Liver (tissue), 3 donors: ENCODE measurements at regions not wholly inside any gene's neighbourhood (a gene's known extent, or its start where the extent isn't known, plus 50 kb on each side); places are given as distances from the start of the nearest gene placed in this dataset.

ENCODE experiments used
- ATF3 ChIP-seq: IDR thresholded peaks from 2 replicates; pipeline ENCODE4 v1.6.1; 2016; ENCODE audit warnings: antibody characterized with exemption
- GABPA ChIP-seq, 2 donors: IDR thresholded peaks in 1 of 2; conservative IDR thresholded peaks in 1 of 2; 2 replicates each; pipeline ENCODE4 v1.6.1; 2016; ENCODE audit warnings: antibody characterized with exemption in 2 of 2, mild to moderate bottlenecking in 1 of 2, moderate library complexity in 1 of 2
- HNF4A ChIP-seq, 2 donors: conservative IDR thresholded peaks; 2 replicates each; pipeline ENCODE4 v1.6.1; 2016; ENCODE audit warnings: antibody characterized with exemption in 2 of 2, mild to moderate bottlenecking in 2 of 2
- HNF4G ChIP-seq: IDR thresholded peaks from 2 replicates; pipeline ENCODE4 v1.6.1; 2016; ENCODE audit warnings: antibody characterized with exemption
- RAD21 ChIP-seq, 2 donors: IDR thresholded peaks; 2 replicates each; pipeline ENCODE4 v1.6.1; 2016; ENCODE audit warnings: antibody characterized with exemption in 2 of 2, mild to moderate bottlenecking in 2 of 2
- RXRA ChIP-seq, 2 donors: IDR thresholded peaks; 2 replicates each; pipeline ENCODE4 v1.6.1; 2017 to 2018; ENCODE audit warnings: antibody characterized with exemption in 2 of 2, mild to moderate bottlenecking in 1 of 2
- SP1 ChIP-seq: IDR thresholded peaks from 2 replicates; pipeline ENCODE4 v1.6.1; 2018; ENCODE audit warnings: antibody characterized with exemption, mild to moderate bottlenecking
- TAF1 ChIP-seq: conservative IDR thresholded peaks from 2 replicates; pipeline ENCODE4 v1.6.1; 2016; ENCODE audit warnings: antibody characterized with exemption, mild to moderate bottlenecking
- YY1 ChIP-seq: IDR thresholded peaks from 2 replicates; pipeline ENCODE4 v1.6.1; 2016; ENCODE audit warnings: antibody characterized with exemption, mild to moderate bottlenecking
- ZBTB33 ChIP-seq: IDR thresholded peaks from 2 replicates; pipeline ENCODE4 v1.6.1; 2016; ENCODE audit warnings: antibody characterized with exemption
- TF ChIP-seq, protein P1 (sequence below): fragments of 150-350 bp; IDR thresholded peaks from 2 replicates; pipeline ENCODE4 v1.5.1; 2017; ENCODE audit warnings: improper control_type of control experiment, low read depth, low read length; ENCODE audit not compliant: missing input control
- TF ChIP-seq, protein P2 (sequence below): IDR thresholded peaks from 2 replicates; pipeline ENCODE4 v1.6.1; 2016; ENCODE audit warnings: antibody characterized with exemption, mild to moderate bottlenecking
- TF ChIP-seq, protein P3 (sequence below): IDR thresholded peaks from 2 replicates; pipeline ENCODE4 v1.6.1; 2016; ENCODE audit warnings: antibody characterized with exemption
- donor health status: healthy.
- donor health status: healthy.

GRCh38 chr2:172153757-172154156 is 51.1 kb upstream of the DLX2 start:
- TF ChIP-seq, protein P1, sequence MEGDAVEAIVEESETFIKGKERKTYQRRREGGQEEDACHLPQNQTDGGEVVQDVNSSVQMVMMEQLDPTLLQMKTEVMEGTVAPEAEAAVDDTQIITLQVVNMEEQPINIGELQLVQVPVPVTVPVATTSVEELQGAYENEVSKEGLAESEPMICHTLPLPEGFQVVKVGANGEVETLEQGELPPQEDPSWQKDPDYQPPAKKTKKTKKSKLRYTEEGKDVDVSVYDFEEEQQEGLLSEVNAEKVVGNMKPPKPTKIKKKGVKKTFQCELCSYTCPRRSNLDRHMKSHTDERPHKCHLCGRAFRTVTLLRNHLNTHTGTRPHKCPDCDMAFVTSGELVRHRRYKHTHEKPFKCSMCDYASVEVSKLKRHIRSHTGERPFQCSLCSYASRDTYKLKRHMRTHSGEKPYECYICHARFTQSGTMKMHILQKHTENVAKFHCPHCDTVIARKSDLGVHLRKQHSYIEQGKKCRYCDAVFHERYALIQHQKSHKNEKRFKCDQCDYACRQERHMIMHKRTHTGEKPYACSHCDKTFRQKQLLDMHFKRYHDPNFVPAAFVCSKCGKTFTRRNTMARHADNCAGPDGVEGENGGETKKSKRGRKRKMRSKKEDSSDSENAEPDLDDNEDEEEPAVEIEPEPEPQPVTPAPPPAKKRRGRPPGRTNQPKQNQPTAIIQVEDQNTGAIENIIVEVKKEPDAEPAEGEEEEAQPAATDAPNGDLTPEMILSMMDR, result no peak
- TF ChIP-seq SP1, result no peak
- no peak for TF ChIP-seq ATF3
- TF ChIP-seq HNF4G, result no peak
- TF ChIP-seq, protein P2, sequence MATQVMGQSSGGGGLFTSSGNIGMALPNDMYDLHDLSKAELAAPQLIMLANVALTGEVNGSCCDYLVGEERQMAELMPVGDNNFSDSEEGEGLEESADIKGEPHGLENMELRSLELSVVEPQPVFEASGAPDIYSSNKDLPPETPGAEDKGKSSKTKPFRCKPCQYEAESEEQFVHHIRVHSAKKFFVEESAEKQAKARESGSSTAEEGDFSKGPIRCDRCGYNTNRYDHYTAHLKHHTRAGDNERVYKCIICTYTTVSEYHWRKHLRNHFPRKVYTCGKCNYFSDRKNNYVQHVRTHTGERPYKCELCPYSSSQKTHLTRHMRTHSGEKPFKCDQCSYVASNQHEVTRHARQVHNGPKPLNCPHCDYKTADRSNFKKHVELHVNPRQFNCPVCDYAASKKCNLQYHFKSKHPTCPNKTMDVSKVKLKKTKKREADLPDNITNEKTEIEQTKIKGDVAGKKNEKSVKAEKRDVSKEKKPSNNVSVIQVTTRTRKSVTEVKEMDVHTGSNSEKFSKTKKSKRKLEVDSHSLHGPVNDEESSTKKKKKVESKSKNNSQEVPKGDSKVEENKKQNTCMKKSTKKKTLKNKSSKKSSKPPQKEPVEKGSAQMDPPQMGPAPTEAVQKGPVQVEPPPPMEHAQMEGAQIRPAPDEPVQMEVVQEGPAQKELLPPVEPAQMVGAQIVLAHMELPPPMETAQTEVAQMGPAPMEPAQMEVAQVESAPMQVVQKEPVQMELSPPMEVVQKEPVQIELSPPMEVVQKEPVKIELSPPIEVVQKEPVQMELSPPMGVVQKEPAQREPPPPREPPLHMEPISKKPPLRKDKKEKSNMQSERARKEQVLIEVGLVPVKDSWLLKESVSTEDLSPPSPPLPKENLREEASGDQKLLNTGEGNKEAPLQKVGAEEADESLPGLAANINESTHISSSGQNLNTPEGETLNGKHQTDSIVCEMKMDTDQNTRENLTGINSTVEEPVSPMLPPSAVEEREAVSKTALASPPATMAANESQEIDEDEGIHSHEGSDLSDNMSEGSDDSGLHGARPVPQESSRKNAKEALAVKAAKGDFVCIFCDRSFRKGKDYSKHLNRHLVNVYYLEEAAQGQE, result no peak
- TF ChIP-seq, protein P3, sequence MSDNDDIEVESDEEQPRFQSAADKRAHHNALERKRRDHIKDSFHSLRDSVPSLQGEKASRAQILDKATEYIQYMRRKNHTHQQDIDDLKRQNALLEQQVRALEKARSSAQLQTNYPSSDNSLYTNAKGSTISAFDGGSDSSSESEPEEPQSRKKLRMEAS, result no peak
- no peak for TF ChIP-seq RAD21 (IDR thresholded peaks at IDR 0.05)
- no peak for TF ChIP-seq RXRA (IDR thresholded peaks at IDR 0.05)
- no peak for TF ChIP-seq YY1
- TF ChIP-seq GABPA (IDR thresholded peaks at IDR 0.05 in 1 of 2, conservative IDR thresholded peaks at IDR 0.05 in 1 of 2), result no peak
- no peak for TF ChIP-seq ZBTB33
- TF ChIP-seq TAF1, result no peak
- no peak for TF ChIP-seq HNF4A (conservative IDR thresholded peaks at IDR 0.05)
